Mesothelial cell of epicardium (in vitro differentiated cells): ENCODE measurements at regions not wholly inside any gene's neighbourhood (a gene's known extent, or its start where the extent isn't known, plus 50 kb on each side); places are given as distances from the start of the nearest gene placed in this dataset.

Experiments
- DNase-seq, 2 experiments: peaks; one replicate each; pipeline ENCODE4 v3.0.0; 2021; ENCODE audit warnings: low spot score in 2 of 2; ENCODE audit not compliant: unreplicated experiment in 2 of 2
- H3K27ac Mint-ChIP-seq: 2 replicates; pipeline ENCODE4 v1.8.0; 2021; ENCODE audit warnings: mixed read lengths
- H3K27me3 Mint-ChIP-seq: 2 replicates; pipeline ENCODE4 v1.8.0; 2021; ENCODE audit warnings: low read depth, mixed read lengths
- H3K36me3 Mint-ChIP-seq: 2 replicates; pipeline ENCODE4 v1.8.0; 2021; ENCODE audit warnings: mixed read lengths
- H3K4me1 Mint-ChIP-seq: 2 replicates; pipeline ENCODE4 v1.8.0; 2021; ENCODE audit warnings: mixed read lengths
- H3K4me3 Mint-ChIP-seq: 2 replicates; pipeline ENCODE4 v1.8.0; 2021; ENCODE audit warnings: mild to moderate bottlenecking, moderate library complexity, mixed read lengths
- H3K9me3 Mint-ChIP-seq: 2 replicates; pipeline ENCODE4 v1.8.0; 2021; ENCODE audit warnings: mixed read lengths
- CTCF ChIP-seq: fragments of 200-600 bp; sonication (generic); IDR thresholded peaks from one replicate; pipeline ENCODE4 v1.5.0; 2021; ENCODE audit warnings: antibody characterized with exemption; ENCODE audit not compliant: unreplicated experiment

- DNase-seq = no peak
- Mint-ChIP-seq H3K9me3 (peaks cover 3% of the 10 kb centered on the region), H3K4me3 (no peak overlapping the region), H3K4me1 (peaks cover 3% of the 10 kb centered on the region), H3K36me3 (no peaks in the 10 kb centered on the region), H3K27me3 (peaks cover 36% of the 10 kb centered on the region), H3K27ac (no peak overlapping the region)
- no peak for TF ChIP-seq CTCF
Measured at GRCh38 chr1:29967261-29967660, 730.9 kb downstream of the PTPRU start.

- H3K27ac Mint-ChIP-seq = no peak overlapping the region
- no peaks in the 10 kb centered on the region for H3K36me3 Mint-ChIP-seq
- no peak for DNase-seq
- TF ChIP-seq CTCF = no peak
- peaks cover 3% of the 10 kb centered on the region for H3K9me3 Mint-ChIP-seq
- H3K27me3 Mint-ChIP-seq = peaks cover 34% of the 10 kb centered on the region
- peaks cover 3% of the 10 kb centered on the region for H3K4me1 Mint-ChIP-seq
- H3K4me3 Mint-ChIP-seq = no peak overlapping the region
Measured at GRCh38 chr1:29966526-29967045, 730.3 kb downstream of the PTPRU start.

- no peak for TF ChIP-seq CTCF
- Mint-ChIP-seq H3K4me1 (peaks cover 3% of the 10 kb centered on the region), H3K27me3 (peaks cover 22% of the 10 kb centered on the region), H3K9me3 (peaks cover 3% of the 10 kb centered on the region), H3K27ac (no peak overlapping the region), H3K4me3 (no peak overlapping the region), H3K36me3 (no peaks in the 10 kb centered on the region)
- DNase-seq = no peak
Measured at GRCh38 chr1:29964718-29965533, 728.6 kb downstream of the PTPRU start.

- peaks cover 3% of the 10 kb centered on the region for H3K4me1 Mint-ChIP-seq
- no peak for DNase-seq
Measured at GRCh38 chr1:29963946-29964345, 727.6 kb downstream of the PTPRU start.

GRCh38 chr1:29962831-29963247, 726.5 kb downstream of the PTPRU start:
- no peak overlapping the region for H3K27ac Mint-ChIP-seq
- TF ChIP-seq CTCF = no peak
- DNase-seq = no peak
- H3K27me3 Mint-ChIP-seq = peaks cover 15% of the 10 kb centered on the region
- no peak overlapping the region for H3K4me3 Mint-ChIP-seq
- no peaks in the 10 kb centered on the region for H3K9me3 Mint-ChIP-seq
- no peaks in the 10 kb centered on the region for H3K36me3 Mint-ChIP-seq
- peaks cover 3% of the 10 kb centered on the region for H3K4me1 Mint-ChIP-seq

More at GRCh38 chr1:29963946-29964345, 727.6 kb downstream of the PTPRU start:
- Mint-ChIP-seq H3K36me3 (no peaks in the 10 kb centered on the region), H3K9me3 (peaks cover under 1% of the 10 kb centered on the region), H3K4me3 (no peak overlapping the region), H3K27ac (no peak overlapping the region), H3K27me3 (peaks cover 17% of the 10 kb centered on the region)
- no peak for TF ChIP-seq CTCF
